ENCODE measurements at regions not wholly inside any gene's neighbourhood (a gene's known extent, or its start where the extent isn't known, plus 50 kb on each side); places are given as distances from the start of the nearest gene placed in this dataset.

- Histone ChIP-seq H3K9ac (ENCODE audit: low read length) (peak overlapping the region; percentile 62), H3K4me1 (ENCODE audit: insufficient read depth, low read length) (peaks cover 11% of the 10 kb centered on the region), H3K36me3 (ENCODE audit: insufficient read depth, low read length) (no peaks in the 10 kb centered on the region), H3K27me3 (ENCODE audit: insufficient read depth, low read length) (no peaks in the 10 kb centered on the region), H4K20me1 (ENCODE audit: insufficient read depth, low read length) (no peaks in the 10 kb centered on the region), H3K4me2 (ENCODE audit: low read length) (peak overlapping the region; percentile 84), H2AFZ (ENCODE audit: low read depth, low read length) (peak overlapping the region; percentile 67), H3K9me3 (ENCODE audit: insufficient read depth, low read depth, low read length) (no peaks in the 10 kb centered on the region), H3K79me2 (ENCODE audit: insufficient read depth, low read length) (no peaks in the 10 kb centered on the region), H3K27ac (ENCODE audit: low read depth, low read length) (no peak overlapping the region), H3K4me3 (ENCODE audit: insufficient read depth, low read depth, low read length) (peak overlapping the region; percentile 51)
- FAIRE-seq: no peak
- Mint-ChIP-seq H3K36me3 (ENCODE audit: low read depth, unreplicated experiment) (no peaks in the 10 kb centered on the region), H3K4me3 (ENCODE audit: unreplicated experiment) (peak overlapping the region; percentile 60), H3K27me3 (ENCODE audit: low read depth, unreplicated experiment) (peaks cover 6% of the 10 kb centered on the region), H3K27ac (ENCODE audit: unreplicated experiment) (peak overlapping the region; percentile 80), H3K4me1 (ENCODE audit: low read depth, unreplicated experiment) (peaks cover 5% of the 10 kb centered on the region), H3K9me3 (ENCODE audit: unreplicated experiment) (no peaks in the 10 kb centered on the region)
- peak; percentile 47 for DNase-seq (ENCODE audit: low read depth)
- TF ChIP-seq EZH2 (IDR thresholded peaks at IDR 0.05; ENCODE audit: insufficient read depth, low read length) (no peak), CTCF (IDR thresholded peaks at IDR 0.05; ENCODE audit: insufficient read depth, low read depth, low read length) (no peak)
Observed at GRCh38 chr6:163943607-163944385, 529.3 kb downstream of the QKI start.

GRCh38 chr6:163942790-163943189 lies 528.3 kb downstream of the QKI start:
- H3K27me3 Mint-ChIP-seq (ENCODE audit: low read depth, unreplicated experiment): peaks cover 6% of the 10 kb centered on the region
- Histone ChIP-seq H2AFZ (ENCODE audit: low read depth, low read length) (no peak overlapping the region), H3K9me3 (ENCODE audit: insufficient read depth, low read depth, low read length) (no peaks in the 10 kb centered on the region), H4K20me1 (ENCODE audit: insufficient read depth, low read length) (no peaks in the 10 kb centered on the region), H3K27me3 (ENCODE audit: insufficient read depth, low read length) (no peaks in the 10 kb centered on the region), H3K9ac (ENCODE audit: low read length) (no peak overlapping the region), H3K4me3 (ENCODE audit: insufficient read depth, low read depth, low read length) (no peak overlapping the region), H3K36me3 (ENCODE audit: insufficient read depth, low read length) (no peaks in the 10 kb centered on the region), H3K27ac (ENCODE audit: low read depth, low read length) (no peak overlapping the region), H3K4me1 (ENCODE audit: insufficient read depth, low read length) (peaks cover 11% of the 10 kb centered on the region), H3K79me2 (ENCODE audit: insufficient read depth, low read length) (no peaks in the 10 kb centered on the region), H3K4me2 (ENCODE audit: low read length) (no peak overlapping the region)
- H3K36me3 Mint-ChIP-seq (ENCODE audit: low read depth, unreplicated experiment): no peaks in the 10 kb centered on the region
- TF ChIP-seq EZH2 (IDR thresholded peaks at IDR 0.05; ENCODE audit: insufficient read depth, low read length) (no peak), CTCF (IDR thresholded peaks at IDR 0.05; ENCODE audit: insufficient read depth, low read depth, low read length) (no peak)
- peaks cover 5% of the 10 kb centered on the region for H3K4me1 Mint-ChIP-seq (ENCODE audit: low read depth, unreplicated experiment)
- DNase-seq (ENCODE audit: low read depth): no peak
- no peak for FAIRE-seq
- no peak overlapping the region for H3K27ac Mint-ChIP-seq (ENCODE audit: unreplicated experiment)
- H3K9me3 Mint-ChIP-seq (ENCODE audit: unreplicated experiment): no peaks in the 10 kb centered on the region
- H3K4me3 Mint-ChIP-seq (ENCODE audit: unreplicated experiment): no peak overlapping the region

GRCh38 chr6:163941624-163941976 lies 527.1 kb downstream of the QKI start:
- Histone ChIP-seq H4K20me1 (ENCODE audit: insufficient read depth, low read length) (no peaks in the 10 kb centered on the region), H3K4me1 (ENCODE audit: insufficient read depth, low read length) (peaks cover 11% of the 10 kb centered on the region), H3K36me3 (ENCODE audit: insufficient read depth, low read length) (no peaks in the 10 kb centered on the region), H3K4me2 (ENCODE audit: low read length) (peak overlapping the region; percentile 28), H3K9ac (ENCODE audit: low read length) (no peak overlapping the region), H2AFZ (ENCODE audit: low read depth, low read length) (peak overlapping the region; percentile 42), H3K4me3 (ENCODE audit: insufficient read depth, low read depth, low read length) (no peak overlapping the region), H3K27ac (ENCODE audit: low read depth, low read length) (no peak overlapping the region), H3K79me2 (ENCODE audit: insufficient read depth, low read length) (no peaks in the 10 kb centered on the region), H3K9me3 (ENCODE audit: insufficient read depth, low read depth, low read length) (no peaks in the 10 kb centered on the region), H3K27me3 (ENCODE audit: insufficient read depth, low read length) (no peaks in the 10 kb centered on the region)
- H3K27me3 Mint-ChIP-seq (ENCODE audit: low read depth, unreplicated experiment): peaks cover 4% of the 10 kb centered on the region
- H3K9me3 Mint-ChIP-seq (ENCODE audit: unreplicated experiment): no peaks in the 10 kb centered on the region
- no peak overlapping the region for H3K4me3 Mint-ChIP-seq (ENCODE audit: unreplicated experiment)
- TF ChIP-seq CTCF (IDR thresholded peaks at IDR 0.05; ENCODE audit: insufficient read depth, low read depth, low read length) (no peak), EZH2 (IDR thresholded peaks at IDR 0.05; ENCODE audit: insufficient read depth, low read length) (no peak)
- H3K36me3 Mint-ChIP-seq (ENCODE audit: low read depth, unreplicated experiment): no peaks in the 10 kb centered on the region
- DNase-seq (ENCODE audit: low read depth) (no peak), FAIRE-seq (no peak)
- no peak overlapping the region for H3K27ac Mint-ChIP-seq (ENCODE audit: unreplicated experiment)
- H3K4me1 Mint-ChIP-seq (ENCODE audit: low read depth, unreplicated experiment): peaks cover 5% of the 10 kb centered on the region
